NCI-H345 treated with DMSO at 0.1 percent for 48 hours (cell line): ENCODE measurements at regions not wholly inside any gene's neighbourhood (a gene's known extent, or its start where the extent isn't known, plus 50 kb on each side); places are given as distances from the start of the nearest gene placed in this dataset.

ENCODE experiments used
- DNase-seq: peaks from one replicate; lab custom pipeline; 2025; ENCODE audit not compliant: unreplicated experiment; lab: John Stamatoyannopoulos, UW

DNA sequence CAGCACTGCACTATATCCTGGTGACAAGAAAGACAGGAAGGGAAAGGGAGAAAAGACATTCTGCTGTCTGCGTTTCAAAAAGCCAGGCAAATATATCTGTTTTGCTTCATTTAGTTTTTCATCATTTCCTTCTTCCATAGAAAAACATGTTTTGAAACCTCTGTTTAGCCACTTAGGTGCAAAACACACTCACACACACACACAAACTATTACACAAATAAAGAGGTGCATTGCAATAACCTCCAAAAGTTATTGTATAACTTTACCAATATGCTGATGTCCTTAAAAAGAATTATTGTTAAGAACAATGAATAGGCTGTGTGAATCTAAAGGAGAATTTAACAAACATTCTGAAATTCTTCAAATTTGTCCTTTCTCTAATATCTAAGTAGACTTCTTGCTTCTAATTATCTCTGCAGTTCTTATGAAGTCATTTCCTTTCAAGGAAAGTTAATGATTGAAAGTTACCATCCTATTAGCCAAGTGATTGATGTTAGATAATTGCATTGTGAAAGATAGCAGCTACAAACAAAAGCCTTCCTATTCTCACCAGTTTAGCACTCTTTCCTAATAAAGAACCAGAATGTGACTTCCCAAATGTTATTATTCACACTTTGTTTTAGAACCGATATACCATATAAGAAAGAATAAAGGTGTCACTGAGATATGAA lies 516.7 kb downstream of the KCNJ3 start:
- no peak for DNase-seq

DNA sequence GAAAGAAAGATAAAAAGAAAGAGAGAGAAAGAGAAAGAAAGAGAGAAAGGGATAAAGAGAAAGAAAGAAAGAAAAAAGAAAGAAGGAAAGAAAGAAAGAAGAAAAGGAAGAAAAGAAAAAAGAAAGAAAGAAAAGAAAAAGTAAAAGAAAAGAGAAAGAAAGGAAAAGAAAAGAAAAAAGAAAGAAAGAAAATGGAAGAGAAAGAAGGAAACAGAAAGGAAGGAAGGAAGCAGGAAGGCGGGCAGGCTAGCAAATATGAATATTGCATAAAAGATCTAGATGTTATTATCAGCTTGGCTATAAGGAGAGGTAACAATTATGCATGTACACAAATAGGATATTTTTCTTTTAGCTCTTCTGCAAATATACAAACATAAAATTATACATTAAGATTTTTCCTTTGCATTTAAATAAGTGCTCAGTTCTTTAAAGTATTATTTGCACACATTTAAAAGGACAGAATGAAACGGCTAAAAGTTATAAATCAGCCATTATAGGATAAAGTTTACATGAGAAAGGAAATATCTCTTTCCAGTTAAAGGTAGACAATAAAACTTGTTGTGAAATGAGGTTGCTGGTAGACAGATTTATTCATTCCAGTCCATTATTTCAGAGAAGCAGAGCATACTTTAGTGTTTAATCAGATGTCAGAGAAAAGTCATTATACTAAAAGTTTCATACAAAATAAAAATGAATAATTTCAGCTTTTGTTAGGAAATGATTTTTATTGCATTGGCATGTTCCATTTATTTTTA lies 511.4 kb downstream of the KCNJ3 start:
- no peak for DNase-seq

DNA sequence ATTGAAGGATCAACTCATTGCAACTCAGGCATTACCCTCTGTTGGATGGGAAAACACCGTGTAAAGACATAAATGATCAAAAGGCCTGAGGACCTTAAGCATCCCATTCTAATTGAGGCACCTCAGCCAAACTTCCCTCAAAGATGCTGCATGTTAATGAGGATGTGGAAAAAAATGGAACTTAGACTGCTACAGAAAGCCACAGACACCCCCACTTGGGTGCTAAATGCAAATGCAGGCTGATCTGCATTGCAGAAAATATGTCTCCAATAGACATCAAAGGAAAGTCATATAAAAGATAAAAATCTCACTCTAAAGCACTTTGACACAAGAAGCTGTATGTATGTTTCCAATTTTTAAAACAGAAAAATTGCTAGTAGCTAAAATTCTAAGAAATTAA lies 504.7 kb downstream of the KCNJ3 start:
- DNase-seq = no peak

- DNase-seq = no peak
Observed at GRCh38 chr2:155200753-155201152, 502.3 kb downstream of the KCNJ3 start.

GRCh38 chr2:155190342-155190741 lies 491.8 kb downstream of the KCNJ3 start:
- peak; percentile 11 for DNase-seq

DNA sequence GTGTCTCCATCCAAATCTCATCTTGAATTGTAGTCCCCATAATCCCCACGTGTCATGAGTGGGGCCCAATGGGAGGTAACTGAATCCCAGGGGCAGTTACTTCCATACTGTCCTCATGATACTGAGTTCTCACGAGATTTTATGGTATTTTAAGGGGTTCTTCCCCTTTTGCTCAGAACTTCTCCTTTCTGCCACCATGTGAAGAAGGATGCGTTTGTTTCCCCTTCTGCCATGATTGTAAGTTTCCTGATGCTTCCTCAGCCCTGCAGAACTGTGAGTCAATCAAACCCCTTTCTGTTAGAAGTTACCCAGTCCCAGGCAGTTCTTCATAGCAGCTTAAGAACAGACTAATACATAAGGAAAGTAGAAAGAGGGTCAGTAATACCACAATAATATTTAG lies 480.4 kb downstream of the KCNJ3 start:
- DNase-seq = no peak

DNA sequence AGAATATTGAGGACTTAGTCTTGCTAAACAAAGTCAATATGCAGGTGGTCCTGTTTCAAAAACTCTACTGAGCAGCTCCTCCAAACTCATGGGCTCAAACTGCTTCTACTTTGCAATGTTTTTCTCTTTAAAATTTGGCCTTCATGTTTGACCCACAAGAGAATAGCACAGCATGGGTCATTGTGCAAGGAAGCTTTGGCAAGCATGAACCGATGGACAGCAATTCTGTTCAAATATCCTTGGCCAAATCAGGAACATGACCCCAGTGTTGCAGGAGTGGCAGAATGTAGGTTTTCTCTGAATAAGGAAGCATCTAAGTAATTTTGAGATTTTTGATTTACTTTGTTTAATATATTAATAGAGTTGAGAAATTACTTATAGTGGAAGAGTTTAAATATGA lies 477.9 kb downstream of the KCNJ3 start:
- DNase-seq = no peak

DNA sequence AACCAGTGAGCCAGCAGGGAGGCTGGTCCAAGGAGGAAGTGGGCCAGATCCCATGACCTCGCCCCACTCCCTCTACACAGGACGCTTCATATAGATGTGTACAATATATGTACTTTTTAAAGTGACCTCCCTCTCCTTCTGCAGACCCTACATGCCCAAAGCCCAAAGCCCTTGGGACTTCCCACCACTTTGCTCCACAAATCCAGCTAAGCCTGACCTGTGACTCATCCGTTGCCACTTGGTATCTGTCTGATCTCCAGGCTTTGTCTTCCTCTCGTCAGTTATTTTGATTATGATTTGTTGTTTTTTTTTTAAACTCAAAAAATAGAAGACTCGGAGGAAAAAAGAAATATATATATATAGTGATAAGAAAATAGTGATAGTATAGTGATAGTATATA lies 470.8 kb downstream of the KCNJ3 start:
- no peak for DNase-seq

DNA sequence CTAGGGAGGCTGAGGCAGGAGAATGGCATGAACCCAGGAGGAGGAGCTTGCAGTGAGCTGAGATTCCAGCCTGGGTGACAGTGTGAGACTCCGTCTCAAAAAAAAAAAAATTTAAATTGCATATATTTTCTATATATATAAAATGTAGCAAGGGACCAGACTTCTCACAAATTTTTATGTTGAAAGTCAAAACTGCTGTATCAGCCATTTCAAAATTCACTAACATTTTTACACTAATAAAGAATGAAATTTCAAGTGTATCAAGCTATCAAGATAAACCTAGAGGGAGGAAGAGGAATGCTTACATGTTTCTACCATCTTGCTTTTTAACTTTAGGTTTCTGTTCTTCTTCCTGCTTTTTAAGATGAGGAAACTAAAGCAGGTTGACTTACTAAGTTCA lies 464.0 kb downstream of the KCNJ3 start:
- DNase-seq = no peak

DNA sequence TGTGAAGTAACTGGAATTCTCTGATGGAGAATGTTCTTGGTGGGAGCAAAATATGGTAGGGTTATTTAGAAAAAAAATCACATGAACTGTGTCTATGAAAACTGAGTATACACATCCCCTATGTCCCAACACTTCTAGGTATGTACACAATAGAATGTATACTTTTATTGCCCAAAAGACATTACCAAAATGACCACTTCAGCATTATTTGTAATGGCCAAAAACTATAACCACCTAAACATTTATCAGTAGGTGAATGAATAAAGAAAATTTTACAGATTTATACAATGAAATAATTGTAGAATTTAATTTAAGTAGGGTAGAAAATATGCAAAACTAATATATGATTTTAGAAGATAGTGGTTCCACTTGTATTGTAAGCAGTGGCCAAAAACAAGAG lies 462.8 kb downstream of the KCNJ3 start:
- no peak for DNase-seq

DNA sequence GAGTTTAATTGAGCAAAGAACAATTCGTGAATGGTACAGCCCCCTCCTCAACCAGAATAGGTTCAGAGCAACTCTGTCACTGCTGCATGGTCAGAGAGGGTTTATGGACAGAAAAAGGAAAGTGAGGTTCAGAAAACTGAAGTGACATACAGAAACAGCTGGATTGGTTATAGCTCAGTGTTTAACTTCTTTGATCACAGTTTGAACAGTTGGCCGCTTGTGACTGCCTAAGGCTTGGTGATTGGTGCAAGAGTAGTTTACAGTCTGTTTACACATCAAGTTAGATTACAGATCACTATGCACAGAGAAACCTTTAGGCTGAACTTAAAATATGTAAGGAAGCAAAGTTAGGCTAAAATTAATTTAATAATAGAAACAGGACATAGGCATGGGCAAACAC lies 459.2 kb downstream of the KCNJ3 start:
- no peak for DNase-seq

GRCh38 chr2:155157065-155157464 lies 458.6 kb downstream of the KCNJ3 start:
- no peak for DNase-seq

DNA sequence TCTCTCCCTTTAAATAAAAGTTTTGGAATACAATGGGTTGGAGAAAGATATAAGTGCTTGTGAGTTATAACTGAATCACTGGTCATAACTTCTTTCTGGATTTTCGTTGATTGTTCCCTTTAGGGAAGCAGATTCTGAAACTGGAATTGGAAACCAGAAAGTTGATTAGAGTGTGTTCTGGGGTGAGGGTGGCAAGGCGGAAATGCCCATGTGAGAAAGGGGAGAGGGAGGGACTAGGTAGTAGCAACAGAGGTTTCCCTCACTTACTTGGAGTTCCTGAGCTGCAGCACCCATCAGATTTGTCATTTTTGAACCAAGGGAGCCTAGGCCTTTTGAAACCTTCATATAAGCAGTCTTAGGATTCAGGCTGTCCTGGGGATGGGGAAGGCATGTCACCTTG lies 453.4 kb downstream of the KCNJ3 start:
- no peak for DNase-seq

- DNase-seq = no peak
Observed at GRCh38 chr2:155151472-155151871, 453.0 kb downstream of the KCNJ3 start.

- no peak for DNase-seq
Observed at GRCh38 chr2:155145758-155146229, 447.3 kb downstream of the KCNJ3 start.

DNA sequence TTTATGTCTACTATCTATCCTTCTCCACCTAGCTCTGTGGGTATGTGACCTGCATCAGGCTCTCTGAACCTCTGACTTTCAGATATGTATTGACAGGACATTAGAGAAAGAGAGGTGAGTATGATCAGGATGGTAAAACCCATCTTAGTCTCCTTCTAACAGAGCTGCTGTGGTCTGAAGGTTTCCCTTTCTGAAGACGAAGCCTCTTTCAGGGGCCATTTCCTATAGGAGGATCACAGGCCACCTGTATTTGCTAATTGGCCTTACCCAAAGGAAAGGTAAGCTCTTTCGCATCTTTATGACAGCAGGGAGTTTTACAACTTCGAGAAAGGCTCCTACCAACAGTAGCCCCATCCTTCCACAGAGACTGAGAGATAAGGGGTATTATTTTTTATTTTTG lies 442.9 kb downstream of the KCNJ3 start:
- no peak for DNase-seq

- no peak for DNase-seq
Observed at GRCh38 chr2:155125585-155126230, 427.2 kb downstream of the KCNJ3 start.

DNA sequence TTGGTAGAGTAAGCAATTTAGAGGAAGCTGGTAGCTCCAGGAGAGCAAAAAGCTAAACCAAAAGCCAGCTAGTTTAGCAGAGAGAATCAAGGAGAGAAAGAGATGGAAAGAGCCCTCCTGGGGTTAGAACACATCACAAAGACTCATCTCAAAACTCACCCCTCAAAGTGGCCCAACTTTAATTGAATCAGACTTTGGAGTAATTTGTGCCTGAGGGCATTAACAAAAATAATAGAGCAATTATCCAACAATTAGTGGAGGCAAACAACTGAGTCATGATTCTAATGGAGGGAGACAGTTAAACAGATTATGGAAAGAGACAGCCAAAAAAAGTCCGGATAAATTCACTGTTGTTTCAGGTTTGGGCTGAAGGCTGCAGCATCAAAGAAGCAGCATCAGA lies 417.4 kb downstream of the KCNJ3 start:
- no peak for DNase-seq

DNA sequence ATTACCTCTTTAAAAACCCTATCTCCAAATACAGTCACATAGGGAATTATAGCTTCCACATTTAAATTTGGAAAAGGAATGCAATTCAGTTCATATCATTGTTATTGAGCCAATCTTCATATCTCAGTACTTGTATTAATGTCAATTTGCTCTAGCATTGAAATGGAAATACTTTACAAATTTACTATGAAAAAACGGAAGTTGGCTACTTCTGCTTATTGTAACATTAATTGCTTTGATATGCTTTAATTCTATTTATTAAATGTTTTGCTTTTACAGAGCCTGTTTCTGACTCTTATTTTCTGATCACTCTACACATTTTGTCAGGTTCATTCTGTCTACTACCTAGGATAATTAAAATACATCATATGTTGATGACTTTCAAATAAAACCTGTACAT lies 412.6 kb downstream of the KCNJ3 start:
- DNase-seq = no peak

- no peak for DNase-seq
Observed at GRCh38 chr2:155109527-155109926, 411.0 kb downstream of the KCNJ3 start.

DNA sequence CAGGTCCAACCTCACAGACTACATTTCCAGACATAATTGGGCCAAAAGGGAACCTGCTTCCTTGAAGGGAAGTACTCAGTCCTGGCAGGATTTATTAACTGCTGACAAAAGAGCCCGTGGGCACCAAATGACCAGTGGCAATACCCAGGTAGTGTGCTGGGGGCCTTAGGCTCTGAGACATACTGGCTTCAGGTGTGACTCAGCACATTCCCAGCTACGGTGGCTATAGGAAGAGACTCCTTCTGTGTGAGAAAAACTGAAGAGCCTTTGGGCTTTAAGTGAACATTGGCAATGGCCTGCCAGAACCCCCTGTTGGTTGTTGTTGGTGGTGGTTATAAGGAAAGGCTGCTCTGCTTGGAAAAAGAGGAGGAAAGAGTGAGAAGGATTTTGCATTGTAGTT lies 401.8 kb downstream of the KCNJ3 start:
- no peak for DNase-seq

DNA sequence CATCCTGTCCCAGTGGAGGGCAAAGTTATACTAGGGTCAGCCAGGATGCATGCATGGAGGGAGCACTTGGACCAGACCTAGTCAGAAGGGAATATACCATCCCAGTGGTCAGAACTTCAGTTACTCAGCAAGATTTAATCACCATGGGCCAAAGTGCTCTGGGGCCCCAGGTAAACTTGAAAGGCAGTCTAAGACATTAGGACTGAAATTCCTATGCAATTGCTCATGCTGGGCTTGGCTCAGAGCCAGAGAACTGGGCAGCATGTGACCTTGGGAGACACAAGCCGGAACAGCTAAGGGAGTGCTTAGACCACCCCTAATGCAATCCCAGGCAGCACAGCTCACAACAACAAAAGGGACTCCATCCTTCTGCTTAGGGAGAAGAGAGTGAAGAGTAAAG lies 401.3 kb downstream of the KCNJ3 start:
- no peak for DNase-seq
